K562 (cell line): ENCODE measurements at regions not wholly inside any gene's neighbourhood (a gene's known extent, or its start where the extent isn't known, plus 50 kb on each side); places are given as distances from the start of the nearest gene placed in this dataset.

Source experiments
- BRF1 ChIP-seq: IDR thresholded peaks from 3 replicates; pipeline ENCODE4 v1.6.1; 2011; ENCODE audit warnings: borderline replicate concordance, mild to moderate bottlenecking; ENCODE audit not compliant: insufficient read length; ENCODE audit errors: extremely low read depth
- E2F8 ChIP-seq: fragments of 450-650 bp; IDR thresholded peaks from 2 replicates; pipeline ENCODE4 v1.7.1; 2018; ENCODE audit warnings: mild to moderate bottlenecking, low read depth; ENCODE audit not compliant: partially characterized antibody
- ESRRA ChIP-seq: fragments of 450-650 bp; IDR thresholded peaks from 2 replicates; pipeline ENCODE4 v1.6.1; 2014; ENCODE audit warnings: low read depth, mild to moderate bottlenecking, moderate library complexity, borderline replicate concordance
- HDAC6 ChIP-seq: IDR thresholded peaks from 2 replicates; pipeline ENCODE4 v1.6.1; 2012; ENCODE audit warnings: low read depth, mild to moderate bottlenecking, control low read depth, inconsistent platforms, low read length, moderate library complexity
- MGA ChIP-seq: fragments of 450-650 bp; IDR thresholded peaks from 2 replicates; pipeline ENCODE4 v1.6.1; 2016; ENCODE audit warnings: mild to moderate bottlenecking, moderate library complexity
- SMARCC2 ChIP-seq: fragments of 450-650 bp; IDR thresholded peaks from 2 replicates; pipeline ENCODE4 v1.6.1; 2017; ENCODE audit warnings: antibody characterized with exemption, moderate library complexity, mild to moderate bottlenecking, low read depth
- TCF7 ChIP-seq: sonication (generic); IDR thresholded peaks from 2 replicates; pipeline ENCODE4 v1.6.1; 2016; ENCODE audit warnings: antibody characterized with exemption, borderline replicate concordance
- TCF7L2 ChIP-seq: fragments of 150-350 bp; IDR thresholded peaks from 2 replicates; pipeline ENCODE4 v1.6.1; 2016; ENCODE audit warnings: low read depth, mild to moderate bottlenecking, low read length, moderate library complexity
- ZNF408 ChIP-seq: fragments of 250-450 bp; sonication (Bioruptor Pico); IDR thresholded peaks from 2 replicates; pipeline ENCODE4 v1.4.0; 2020; ENCODE audit warnings: low read depth, mild to moderate bottlenecking, moderate library complexity
- ZNF449 ChIP-seq: fragments of 250-450 bp; sonication (Bioruptor Pico); IDR thresholded peaks from 2 replicates; pipeline ENCODE4 v1.8.0; 2022; ENCODE audit warnings: moderate library complexity, mild to moderate bottlenecking, inconsistent platforms
- ZNF695 ChIP-seq: fragments of 450-650 bp; formaldehyde crosslinking; IDR thresholded peaks from 2 replicates; pipeline ENCODE4 v1.4.0; 2020; ENCODE audit warnings: mild to moderate bottlenecking, moderate library complexity
- ZNF764 ChIP-seq: fragments of 250-450 bp; sonication (Bioruptor Pico); IDR thresholded peaks from 2 replicates; pipeline ENCODE4 v1.4.0; 2020; ENCODE audit warnings: low read depth, mild to moderate bottlenecking, moderate library complexity

- TF ChIP-seq ZNF449 (peak; percentile 75; the same call in 1 of the 2 replicates), ZNF764 (CRISPR knock-in tag) (no peak), SMARCC2 (peak; percentile 42; the same call in 1 of the 2 replicates), MGA (peak; percentile 56), TCF7L2 (no peak), ZNF695 (no peak), HDAC6 (no peak), ZNF408 (CRISPR knock-in tag) (no peak), BRF1 (no peak), ESRRA (peak; percentile 91), TCF7 (no peak), E2F8 (no peak)
Measured at GRCh38 chr1:67916140-67916886, 83.0 kb upstream of the GNG12 start (continued).
